Astrocyte of the cerebellum (primary cell): ENCODE measurements at regions not wholly inside any gene's neighbourhood (a gene's known extent, or its start where the extent isn't known, plus 50 kb on each side); places are given as distances from the start of the nearest gene placed in this dataset.

ENCODE experiments used
- DNase-seq: peaks from one replicate; pipeline ENCODE4 v3.0.0-alpha.2; 2011; ENCODE audit warnings: low read depth
- H3K4me3 ChIP-seq: 2 replicates; pipeline ENCODE4 v1.5.1; 2011; ENCODE audit warnings: mild to moderate bottlenecking, low read depth, low read length, moderate library complexity
- in situ Hi-C: cut with HindIII; loops from 2 replicates; pipeline ENCODE4 v1.10.0; 2017; ENCODE audit warnings: low sequenced_read_pairs
- TF ChIP-seq, protein P1 (sequence below): IDR thresholded peaks from 2 replicates; pipeline ENCODE4 v1.5.1; 2012; ENCODE audit warnings: low read length, low read depth, moderate library complexity, mild to moderate bottlenecking; ENCODE audit errors: missing control alignments

DNA sequence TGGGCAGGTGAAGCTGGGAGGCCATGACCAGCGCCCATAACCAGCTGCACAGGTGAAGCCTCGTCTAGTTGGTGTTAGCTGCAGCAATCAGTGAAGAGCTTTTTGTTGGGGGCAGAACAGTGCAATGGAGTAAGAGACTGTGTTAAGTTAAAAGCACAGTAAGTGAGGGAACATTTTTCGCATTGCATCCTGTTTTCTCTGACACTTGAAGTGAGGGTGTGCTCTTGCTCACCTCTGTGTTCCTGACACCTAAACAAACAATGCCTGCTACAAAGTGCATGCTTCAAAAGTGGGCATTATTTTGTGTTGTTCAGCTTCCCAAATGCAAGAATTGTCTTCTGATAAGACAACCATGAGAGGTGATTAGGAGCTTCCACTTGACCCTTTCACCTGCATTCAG lies 324.0 kb upstream of the ACVR2A start:
- in situ Hi-C loops: loop anchor here (5.0 kb wide), 1 partner anchor 34 kb away; no protein-coding TSS in a partner anchor
- TF ChIP-seq, protein P1, sequence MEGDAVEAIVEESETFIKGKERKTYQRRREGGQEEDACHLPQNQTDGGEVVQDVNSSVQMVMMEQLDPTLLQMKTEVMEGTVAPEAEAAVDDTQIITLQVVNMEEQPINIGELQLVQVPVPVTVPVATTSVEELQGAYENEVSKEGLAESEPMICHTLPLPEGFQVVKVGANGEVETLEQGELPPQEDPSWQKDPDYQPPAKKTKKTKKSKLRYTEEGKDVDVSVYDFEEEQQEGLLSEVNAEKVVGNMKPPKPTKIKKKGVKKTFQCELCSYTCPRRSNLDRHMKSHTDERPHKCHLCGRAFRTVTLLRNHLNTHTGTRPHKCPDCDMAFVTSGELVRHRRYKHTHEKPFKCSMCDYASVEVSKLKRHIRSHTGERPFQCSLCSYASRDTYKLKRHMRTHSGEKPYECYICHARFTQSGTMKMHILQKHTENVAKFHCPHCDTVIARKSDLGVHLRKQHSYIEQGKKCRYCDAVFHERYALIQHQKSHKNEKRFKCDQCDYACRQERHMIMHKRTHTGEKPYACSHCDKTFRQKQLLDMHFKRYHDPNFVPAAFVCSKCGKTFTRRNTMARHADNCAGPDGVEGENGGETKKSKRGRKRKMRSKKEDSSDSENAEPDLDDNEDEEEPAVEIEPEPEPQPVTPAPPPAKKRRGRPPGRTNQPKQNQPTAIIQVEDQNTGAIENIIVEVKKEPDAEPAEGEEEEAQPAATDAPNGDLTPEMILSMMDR: no peak
- H3K4me3 ChIP-seq: no peak overlapping the region
- no peak for DNase-seq

DNA sequence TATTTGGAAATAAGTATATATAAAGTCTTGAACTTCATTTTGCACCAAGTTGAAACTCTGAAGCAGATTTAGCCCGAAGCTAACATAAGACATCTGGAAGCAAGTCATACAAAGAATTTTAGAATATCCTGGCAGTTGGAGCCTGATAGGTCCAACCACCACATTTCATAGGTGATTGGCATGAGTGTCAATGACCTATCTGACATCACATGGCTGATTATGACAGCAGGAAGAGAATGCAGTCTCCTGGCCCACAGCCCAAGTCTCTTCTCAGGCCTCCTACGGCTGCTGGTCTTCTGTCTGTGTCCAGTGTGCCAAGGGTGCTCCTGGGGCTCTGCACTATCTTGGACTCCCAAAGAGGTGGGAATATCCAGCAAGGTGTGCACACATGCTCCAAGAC lies 325.7 kb upstream of the ACVR2A start:
- DNase-seq: no peak
- in situ Hi-C loops: no loop called here
- H3K4me3 ChIP-seq: no peak overlapping the region
- TF ChIP-seq, protein P1: no peak

DNA sequence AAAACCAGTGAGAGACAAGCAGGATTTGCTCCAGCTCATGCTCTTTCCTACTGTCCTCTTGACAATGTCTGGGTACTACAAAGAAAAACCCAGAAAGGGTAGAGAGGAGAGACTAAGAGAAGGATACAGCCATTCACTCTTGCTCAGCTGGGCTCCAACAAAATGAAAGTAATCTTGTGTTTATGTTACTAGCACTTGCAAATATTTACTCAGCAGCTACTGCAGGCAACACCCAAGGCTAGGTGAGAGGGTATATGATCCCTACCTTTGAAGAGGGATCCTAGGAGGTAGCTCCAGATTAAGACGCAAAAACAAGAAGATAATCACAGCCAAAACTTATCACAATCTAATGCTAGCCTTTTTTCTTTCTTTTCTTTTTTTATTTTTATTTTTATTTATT lies 329.6 kb upstream of the ACVR2A start:
- no peak overlapping the region for H3K4me3 ChIP-seq
- no peak for DNase-seq
- TF ChIP-seq, protein P1: no peak
- in situ Hi-C loops: no loop called here

DNA sequence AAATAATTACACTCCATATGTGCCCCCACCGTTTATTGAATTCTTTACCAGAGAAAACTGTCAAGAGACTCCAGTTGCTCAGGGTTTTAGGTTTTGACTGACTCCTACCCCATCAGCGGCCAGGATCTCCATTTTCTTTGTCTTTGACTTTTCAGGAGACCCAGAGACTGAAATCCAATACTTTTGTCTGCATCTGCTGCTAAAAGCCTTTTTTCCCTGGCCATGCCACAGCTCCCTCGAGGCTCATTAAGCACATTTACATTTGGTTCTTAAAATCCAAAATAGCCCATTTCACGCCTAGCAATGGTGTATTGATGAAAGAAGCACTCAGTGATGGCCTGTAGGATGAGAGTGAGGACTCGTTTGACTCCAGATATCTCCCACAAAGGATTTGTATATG lies 332.6 kb upstream of the ACVR2A start:
- TF ChIP-seq, protein P1: no peak
- in situ Hi-C loops: no loop called here
- no peak overlapping the region for H3K4me3 ChIP-seq
- no peak for DNase-seq

DNA sequence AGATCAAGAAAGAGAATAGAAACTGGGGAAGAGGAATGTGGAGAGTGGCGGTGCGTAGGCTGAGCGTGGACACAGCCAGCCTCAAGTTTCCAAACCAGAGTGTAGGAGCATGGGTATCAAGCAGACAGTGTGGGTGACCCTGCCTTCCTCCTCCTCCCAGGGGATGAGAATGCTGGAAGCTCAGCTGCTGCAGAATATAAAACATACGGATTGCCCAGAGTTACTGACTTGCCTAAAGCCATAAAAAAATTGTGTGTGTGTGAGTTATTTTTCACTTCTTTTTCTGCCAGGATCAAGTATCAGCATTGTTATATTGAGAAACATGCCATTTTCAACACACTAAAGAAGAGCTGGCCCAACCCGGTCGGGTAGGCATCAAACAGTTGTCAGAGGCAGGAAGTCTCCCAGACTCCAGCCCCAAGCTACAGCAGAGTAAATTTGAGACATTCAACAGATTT lies 333.3 kb upstream of the ACVR2A start:
- H3K4me3 ChIP-seq: no peak overlapping the region
- TF ChIP-seq, protein P1: no peak
- in situ Hi-C loops: no loop called here
- no peak for DNase-seq

DNA sequence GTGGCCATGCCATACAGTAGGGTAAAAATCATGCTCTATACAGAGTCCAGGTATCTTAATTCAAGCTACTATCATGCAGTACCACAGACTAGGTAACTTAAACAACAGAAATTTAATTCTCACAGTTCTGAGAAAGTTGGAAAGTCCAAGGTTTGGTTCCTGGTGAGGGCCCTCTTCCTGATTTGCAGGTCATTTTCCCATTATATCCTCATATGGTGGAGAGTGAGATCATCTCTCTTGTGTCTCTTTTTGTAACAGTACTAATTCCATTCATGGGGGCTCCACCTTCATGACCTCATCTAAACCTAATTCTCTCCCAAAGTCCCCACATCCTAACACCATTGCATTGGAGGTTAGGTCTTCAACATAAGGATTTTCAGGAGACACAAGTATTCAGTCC lies 335.0 kb upstream of the ACVR2A start:
- in situ Hi-C loops: no loop called here
- TF ChIP-seq, protein P1: no peak

DNA sequence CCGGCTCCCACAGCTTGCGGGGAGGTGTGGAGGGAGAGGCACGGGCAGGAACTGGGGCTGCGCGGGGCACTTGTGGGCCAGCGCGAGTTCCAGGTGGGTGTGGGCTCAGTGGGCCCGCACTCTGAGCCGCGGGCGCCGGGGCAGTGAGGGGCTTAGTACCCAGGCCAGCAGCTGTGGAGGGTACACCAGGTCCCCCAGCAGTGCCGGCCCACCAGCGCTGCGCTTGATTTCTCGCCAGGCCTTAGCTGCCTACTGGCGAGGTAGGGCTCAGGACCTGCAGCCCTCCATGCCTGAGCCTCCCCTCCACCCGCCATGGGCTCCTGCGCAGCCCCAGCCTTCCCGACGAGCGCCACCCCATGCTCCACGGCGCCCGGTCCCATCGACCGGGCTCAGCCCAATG lies 337.9 kb upstream of the ACVR2A start:
- TF ChIP-seq, protein P1: no peak
- no peak overlapping the region for H3K4me3 ChIP-seq
- in situ Hi-C loops: no loop called here
- DNase-seq: no peak

More for the DNA sequence above, 335.0 kb upstream of the ACVR2A start:
- DNase-seq: no peak
- no peak overlapping the region for H3K4me3 ChIP-seq
